Dendritic cell treated with granulocyte-macrophage colony-stimulating factor and Interleukin-4, amounts not matched to agents 40 ng/mL and 50 ng/mL, for 4 days (primary cell): ENCODE measurements at regions not wholly inside any gene's neighbourhood (a gene's known extent, or its start where the extent isn't known, plus 50 kb on each side); places are given as distances from the start of the nearest gene placed in this dataset.
"Not testable (repeated sequence)": the region's sequence is repeated elsewhere in the genome, so short reads cannot be mapped to it uniquely, and the experiment has no call there.

ENCODE experiments used
- H3K27ac Mint-ChIP-seq: one replicate; pipeline ENCODE4 v1.8.0; 2022; ENCODE audit warnings: mild to moderate bottlenecking, mixed read lengths
- H3K27me3 Mint-ChIP-seq: one replicate; pipeline ENCODE4 v1.8.0; 2022; ENCODE audit warnings: mild to moderate bottlenecking, mixed read lengths
- H3K36me3 Mint-ChIP-seq: one replicate; pipeline ENCODE4 v1.8.0; 2022; ENCODE audit warnings: low read depth, mixed read lengths
- H3K4me1 Mint-ChIP-seq: one replicate; pipeline ENCODE4 v1.8.0; 2022; ENCODE audit warnings: low read depth, mixed read lengths
- H3K4me3 Mint-ChIP-seq: one replicate; pipeline ENCODE4 v1.8.0; 2022; ENCODE audit warnings: mild to moderate bottlenecking, moderate library complexity, mixed read lengths
- H3K9me3 Mint-ChIP-seq: one replicate; pipeline ENCODE4 v1.8.0; 2022; ENCODE audit warnings: mixed read lengths
- intact Hi-C: fragments of 100-400 bp; cut with micrococcal nuclease; formaldehyde crosslinking; loops from one replicate; pipeline ENCODE4 v1.15.0; 2022

- no peak overlapping the region for H3K4me3 Mint-ChIP-seq
- H3K9me3 Mint-ChIP-seq: peaks cover 30% of the 10 kb centered on the region
- no peaks in the 10 kb centered on the region for H3K4me1 Mint-ChIP-seq
- no peaks in the 10 kb centered on the region for H3K27me3 Mint-ChIP-seq
- H3K36me3 Mint-ChIP-seq: no peaks in the 10 kb centered on the region
- no peak overlapping the region for H3K27ac Mint-ChIP-seq
- intact Hi-C loops: no loop called here
Measured at GRCh38 chr11:81211050-81211449, 1522.6 kb downstream of the FAM181B start.

GRCh38 chr11:81207421-81208054, 1526.1 kb downstream of the FAM181B start:
- H3K4me1 Mint-ChIP-seq: no peaks in the 10 kb centered on the region
- H3K27ac Mint-ChIP-seq: no peak overlapping the region
- H3K27me3 Mint-ChIP-seq: no peaks in the 10 kb centered on the region
- intact Hi-C loops: no loop called here
- H3K36me3 Mint-ChIP-seq: no peaks in the 10 kb centered on the region
- H3K4me3 Mint-ChIP-seq: no peak overlapping the region
- H3K9me3 Mint-ChIP-seq: peaks cover 6% of the 10 kb centered on the region

GRCh38 chr11:81203876-81204275, 1529.8 kb downstream of the FAM181B start:
- Mint-ChIP-seq H3K4me1 (no peaks in the 10 kb centered on the region), H3K4me3 (no peak overlapping the region), H3K27me3 (no peaks in the 10 kb centered on the region), H3K36me3 (no peaks in the 10 kb centered on the region), H3K9me3 (peaks cover 25% of the 10 kb centered on the region), H3K27ac (no peak overlapping the region)
- intact Hi-C loops: no loop called here

GRCh38 chr11:81197396-81197795, 1536.3 kb downstream of the FAM181B start:
- H3K4me1 Mint-ChIP-seq: no peaks in the 10 kb centered on the region
- peaks cover 47% of the 10 kb centered on the region for H3K9me3 Mint-ChIP-seq
- no peaks in the 10 kb centered on the region for H3K36me3 Mint-ChIP-seq
- intact Hi-C loops: no loop called here
- no peak overlapping the region for H3K27ac Mint-ChIP-seq
- no peaks in the 10 kb centered on the region for H3K27me3 Mint-ChIP-seq
- H3K4me3 Mint-ChIP-seq: no peak overlapping the region

GRCh38 chr11:81192516-81192915, 1541.1 kb downstream of the FAM181B start:
- intact Hi-C loops: no loop called here
- Mint-ChIP-seq H3K27me3 (no peaks in the 10 kb centered on the region), H3K4me1 (no peaks in the 10 kb centered on the region)

GRCh38 chr11:81190546-81190945, 1543.1 kb downstream of the FAM181B start:
- Mint-ChIP-seq H3K4me1 (no peaks in the 10 kb centered on the region), H3K4me3 (no peak overlapping the region), H3K9me3 (peaks cover 22% of the 10 kb centered on the region), H3K27me3 (no peaks in the 10 kb centered on the region), H3K27ac (no peak overlapping the region), H3K36me3 (no peaks in the 10 kb centered on the region)
- intact Hi-C loops: no loop called here

More at GRCh38 chr11:81192516-81192915, 1541.1 kb downstream of the FAM181B start:
- H3K27ac Mint-ChIP-seq: no peak overlapping the region
- peaks cover 25% of the 10 kb centered on the region for H3K9me3 Mint-ChIP-seq
- no peak overlapping the region for H3K4me3 Mint-ChIP-seq
- no peaks in the 10 kb centered on the region for H3K36me3 Mint-ChIP-seq

GRCh38 chr11:81187033-81187432, 1546.6 kb downstream of the FAM181B start:
- H3K9me3 Mint-ChIP-seq: peaks cover 27% of the 10 kb centered on the region
- not testable (repeated sequence) for H3K4me3 Mint-ChIP-seq, H3K36me3 Mint-ChIP-seq

GRCh38 chr11:81174646-81175330, 1558.9 kb downstream of the FAM181B start:
- Mint-ChIP-seq H3K27me3 (no peaks in the 10 kb centered on the region), H3K4me1 (no peaks in the 10 kb centered on the region), H3K36me3 (no peaks in the 10 kb centered on the region), H3K9me3 (no peaks in the 10 kb centered on the region), H3K4me3 (no peak overlapping the region), H3K27ac (no peak overlapping the region)
- intact Hi-C loops: no loop called here

More at GRCh38 chr11:81187033-81187432, 1546.6 kb downstream of the FAM181B start:
- H3K27ac Mint-ChIP-seq, H3K4me1 Mint-ChIP-seq, intact Hi-C loops, H3K27me3 Mint-ChIP-seq: not testable (repeated sequence)

- Mint-ChIP-seq H3K36me3 (no peaks in the 10 kb centered on the region), H3K27ac (no peak overlapping the region), H3K4me1 (no peaks in the 10 kb centered on the region), H3K9me3 (no peaks in the 10 kb centered on the region), H3K27me3 (no peaks in the 10 kb centered on the region), H3K4me3 (no peak overlapping the region)
- intact Hi-C loops: no loop called here
Measured at GRCh38 chr11:81165164-81165563, 1568.5 kb downstream of the FAM181B start.

- Mint-ChIP-seq H3K27me3 (no peaks in the 10 kb centered on the region), H3K27ac (no peak overlapping the region), H3K36me3 (no peaks in the 10 kb centered on the region), H3K4me1 (no peaks in the 10 kb centered on the region), H3K4me3 (no peak overlapping the region), H3K9me3 (no peaks in the 10 kb centered on the region)
- intact Hi-C loops: no loop called here
Measured at GRCh38 chr11:81159900-81160299, 1573.8 kb downstream of the FAM181B start.

- intact Hi-C loops: no loop called here
- Mint-ChIP-seq H3K27ac (no peak overlapping the region), H3K4me1 (no peaks in the 10 kb centered on the region), H3K9me3 (no peaks in the 10 kb centered on the region), H3K36me3 (no peaks in the 10 kb centered on the region), H3K27me3 (no peaks in the 10 kb centered on the region), H3K4me3 (no peak overlapping the region)
Measured at GRCh38 chr11:81135570-81135969, 1598.1 kb downstream of the FAM181B start.

- Mint-ChIP-seq H3K4me3 (no peak overlapping the region), H3K9me3 (no peaks in the 10 kb centered on the region), H3K27me3 (no peaks in the 10 kb centered on the region), H3K36me3 (no peaks in the 10 kb centered on the region), H3K4me1 (no peaks in the 10 kb centered on the region), H3K27ac (no peak overlapping the region)
- intact Hi-C loops: no loop called here
Measured at GRCh38 chr11:81129618-81130017, 1604.0 kb downstream of the FAM181B start.

- no peaks in the 10 kb centered on the region for H3K27me3 Mint-ChIP-seq
- no peaks in the 10 kb centered on the region for H3K4me1 Mint-ChIP-seq
- intact Hi-C loops: no loop called here
- H3K27ac Mint-ChIP-seq: no peak overlapping the region
- no peak overlapping the region for H3K4me3 Mint-ChIP-seq
- H3K9me3 Mint-ChIP-seq: no peaks in the 10 kb centered on the region
- H3K36me3 Mint-ChIP-seq: no peaks in the 10 kb centered on the region
Measured at GRCh38 chr11:81112718-81113117, 1620.9 kb downstream of the FAM181B start.

GRCh38 chr11:81104051-81104450, 1629.6 kb downstream of the FAM181B start:
- H3K4me1 Mint-ChIP-seq: no peaks in the 10 kb centered on the region
- no peak overlapping the region for H3K4me3 Mint-ChIP-seq
- no peak overlapping the region for H3K27ac Mint-ChIP-seq
- intact Hi-C loops: no loop called here
- no peaks in the 10 kb centered on the region for H3K27me3 Mint-ChIP-seq
- H3K36me3 Mint-ChIP-seq: no peaks in the 10 kb centered on the region
- no peaks in the 10 kb centered on the region for H3K9me3 Mint-ChIP-seq

- no peak overlapping the region for H3K27ac Mint-ChIP-seq
- no peaks in the 10 kb centered on the region for H3K9me3 Mint-ChIP-seq
- no peaks in the 10 kb centered on the region for H3K4me1 Mint-ChIP-seq
- no peak overlapping the region for H3K4me3 Mint-ChIP-seq
- intact Hi-C loops: no loop called here
- no peaks in the 10 kb centered on the region for H3K36me3 Mint-ChIP-seq
- no peaks in the 10 kb centered on the region for H3K27me3 Mint-ChIP-seq
Measured at GRCh38 chr11:81098471-81098870, 1635.2 kb downstream of the FAM181B start.
